ENCODE measurements at regions not wholly inside any gene's neighbourhood (a gene's known extent, or its start where the extent isn't known, plus 50 kb on each side); places are given as distances from the start of the nearest gene placed in this dataset.

GRCh38 chr3:22039161-22039560, 288.2 kb upstream of the ZNF385D start:
- no peak for TF ChIP-seq PRDM15 (CRISPR knock-in tag; IDR thresholded peaks at IDR 0.05)
- TF ChIP-seq PHB2 (IDR thresholded peaks at IDR 0.05; ENCODE audit: partially characterized antibody), result no peak
- no peak for TF ChIP-seq ZNF782 (CRISPR knock-in tag; IDR thresholded peaks at IDR 0.05; ENCODE audit: borderline replicate concordance)
- Histone ChIP-seq H3K4me1 (ENCODE audit: insufficient read depth, low read length) (no peaks in the 10 kb centered on the region), H3K9me3 (ENCODE audit: low read length) (no peaks in the 10 kb centered on the region), H3K27ac (ENCODE audit: extremely low read length, insufficient read depth, low read length) (no peak overlapping the region), H3K36me3 (replicated peaks in 1 of 2; ENCODE audit: control insufficient read depth in 1 of 2, insufficient read depth in 2 of 2, low read length in 2 of 2) (no peaks in the 10 kb centered on the region), H4K20me1 (ENCODE audit: insufficient read depth, low read length) (no peaks in the 10 kb centered on the region), H3K9ac (ENCODE audit: insufficient read depth, low read depth, low read length) (no peak overlapping the region), H3K27me3 (ENCODE audit: control insufficient read depth in 1 of 2, insufficient read depth in 2 of 2, low read length in 2 of 2) (no peaks in the 10 kb centered on the region), H3K4me2 (ENCODE audit: low read depth, low read length) (no peak overlapping the region), H2AFZ (ENCODE audit: low read length) (no peak overlapping the region), H3K4me3 (replicated peaks in 1 of 3; ENCODE audit: insufficient read depth in 1 of 3, low read depth in 2 of 3, low read length in 3 of 3) (no peak overlapping the region), H3K79me2 (ENCODE audit: insufficient read depth, low read length) (no peaks in the 10 kb centered on the region)
- no peak for DNase-seq (ENCODE audit: low spot score)
- no peak for FAIRE-seq
- BruUV-seq (replicated peaks), result no TSS peak
- POLR2A ChIA-PET, result no interaction called here
- no peak for ATAC-seq
- in situ Hi-C loops (cut with HindIII; ENCODE audit: extremely low pct_ligation_motif_present, low pct_unique_long_range_greater_than_20kb), result no loop called here
- CTCF ChIA-PET (ENCODE audit: low intra/inter-chr PET ratio, low total read pairs), result no interaction called here
- intact Hi-C loops (cut with micrococcal nuclease; ENCODE audit: unreplicated experiment), result no loop called here

GRCh38 chr3:22040150-22040549, 289.1 kb upstream of the ZNF385D start:
- no peak overlapping the region for H3K27ac ChIP-seq (ENCODE audit: extremely low read length, insufficient read depth, low read length)
- in situ Hi-C loops (cut with HindIII; ENCODE audit: extremely low pct_ligation_motif_present, low pct_unique_long_range_greater_than_20kb), result no loop called here
- ChIA-PET POLR2A (no interaction called here), CTCF (ENCODE audit: low intra/inter-chr PET ratio, low total read pairs) (no interaction called here)
- ATAC-seq (no peak), FAIRE-seq (no peak), DNase-seq (ENCODE audit: low spot score) (no peak)
- H3K9me3 ChIP-seq (ENCODE audit: low read length), result no peaks in the 10 kb centered on the region
- TF ChIP-seq THYN1 (CRISPR knock-in tag; IDR thresholded peaks at IDR 0.05; ENCODE audit: borderline replicate concordance, low read depth), result no peak
- peak; percentile 55; the same call in 1 of the 2 replicates for TF ChIP-seq CREB1 (IDR thresholded peaks at IDR 0.05)
- TF ChIP-seq CREB1 (CRISPR knock-in tag; IDR thresholded peaks at IDR 0.05), result no peak
- peak; percentile 88 for TF ChIP-seq ATF7 (IDR thresholded peaks at IDR 0.05)
- no peak for TF ChIP-seq ATF7 (CRISPR knock-in tag; IDR thresholded peaks at IDR 0.05)
- TF ChIP-seq BORCS8-MEF2B (CRISPR knock-in tag; IDR thresholded peaks at IDR 0.05), result no peak
- no TSS peak for BruUV-seq (replicated peaks)
- 0% methylated on average over 1 of the region's 1 CpG for WGBS (ENCODE audit: low lambda C conversion rate)
- no peaks in the 10 kb centered on the region for H3K79me2 ChIP-seq (ENCODE audit: insufficient read depth, low read length)
- H3K4me2 ChIP-seq (ENCODE audit: low read depth, low read length), result no peak overlapping the region
- no peaks in the 10 kb centered on the region for H4K20me1 ChIP-seq (ENCODE audit: insufficient read depth, low read length)
- no peaks in the 10 kb centered on the region for H3K27me3 ChIP-seq (ENCODE audit: control insufficient read depth in 1 of 2, insufficient read depth in 2 of 2, low read length in 2 of 2)
- no peaks in the 10 kb centered on the region for H3K4me1 ChIP-seq (ENCODE audit: insufficient read depth, low read length)
- no peak overlapping the region for H3K4me3 ChIP-seq (replicated peaks in 1 of 3; ENCODE audit: insufficient read depth in 1 of 3, low read depth in 2 of 3, low read length in 3 of 3)
- H3K9ac ChIP-seq (ENCODE audit: insufficient read depth, low read depth, low read length), result no peak overlapping the region
- no peaks in the 10 kb centered on the region for H3K36me3 ChIP-seq (replicated peaks in 1 of 2; ENCODE audit: control insufficient read depth in 1 of 2, insufficient read depth in 2 of 2, low read length in 2 of 2)
- H2AFZ ChIP-seq (ENCODE audit: low read length), result no peak overlapping the region
- intact Hi-C loops (cut with micrococcal nuclease; ENCODE audit: unreplicated experiment), result no loop called here

Measured in HepG2 (cell line).